Endothelial cell of umbilical vein (primary cell): ENCODE measurements at regions not wholly inside any gene's neighbourhood (a gene's known extent, or its start where the extent isn't known, plus 50 kb on each side); places are given as distances from the start of the nearest gene placed in this dataset.

Source experiments
- BruUV-seq: library from RNA; stranded (reverse); fragments of 400-500 nt; replicated peaks from 2 replicates; lab custom pipeline; 2021; lab: Mats Ljungman, UMichigan
- CTCF ChIA-PET: fragments of 300-600, 350-600 bp; sonication (Branson Sonifier 250); formaldehyde crosslinking; loops from one replicate; lab custom pipeline; 2021; ENCODE audit warnings: antibody characterized with exemption, inconsistent platforms; lab: Charles Lee
- POLR2A ChIA-PET: fragments of 300-600, 350-600 bp; sonication (Branson Sonifier 250); formaldehyde crosslinking; loops from one replicate; lab custom pipeline; 2021; ENCODE audit warnings: antibody characterized with exemption, inconsistent platforms; lab: Charles Lee
- DNase-seq: peaks from one replicate; pipeline ENCODE4 v3.0.0-alpha.2; 2011; ENCODE audit warnings: low read depth, low spot score
- FAIRE-seq: peaks from 2 replicates; lab custom pipeline; 2011; peaks lifted over from hg19 to GRCh38; lab: Jason Lieb, UNC
- H2AFZ ChIP-seq: 2 replicates; pipeline ENCODE4 v1.6.0; 2012; ENCODE audit warnings: low read depth, low read length, control low read depth, inconsistent platforms
- H3K27ac ChIP-seq: 2 replicates; pipeline ENCODE4 v1.5.1; 2011; ENCODE audit warnings: low read depth, mild to moderate bottlenecking, control low read depth, low read length, moderate library complexity; ENCODE audit not compliant: insufficient read depth
- H3K27me3 ChIP-seq, 2 experiments: 2 replicates each; pipeline versions ENCODE4 v1.6.0 to v1.6.1; 2011; ENCODE audit warnings: low read length in 2 of 2, mixed read lengths in 1 of 2; ENCODE audit not compliant: control insufficient read depth in 2 of 2, insufficient read depth in 2 of 2
- H3K36me3 ChIP-seq, 2 experiments: 2 replicates in 1 of 2; 3 replicates in 1 of 2; pipeline ENCODE4 v1.5.1; 2011; ENCODE audit warnings: low read length in 2 of 2, mild to moderate bottlenecking in 1 of 2, moderate library complexity in 1 of 2; ENCODE audit not compliant: control insufficient read depth in 2 of 2, insufficient read depth in 2 of 2; ENCODE audit errors: extremely low read depth in 1 of 2
- H3K4me1 ChIP-seq: 3 replicates; pipeline ENCODE4 v1.5.1; 2011; ENCODE audit warnings: mild to moderate bottlenecking, low read length; ENCODE audit not compliant: control insufficient read depth, insufficient read depth; ENCODE audit errors: extremely low read depth
- H3K4me2 ChIP-seq: 2 replicates; pipeline ENCODE4 v1.6.1; 2011; ENCODE audit warnings: low read length, control low read depth, mixed read lengths; ENCODE audit not compliant: insufficient read depth
- H3K4me3 ChIP-seq, 3 experiments: fragments of 200-600 bp in 1 of 3; sonication (generic), shearing (Covaris generic) in 1 of 3; replicated peaks in 1 of 3; 2 replicates each; pipeline ENCODE4 v1.5.1; 2011 to 2016; ENCODE audit warnings: control low read depth in 3 of 3, low read length in 3 of 3, mild to moderate bottlenecking in 2 of 3, inconsistent platforms in 1 of 3, low read depth in 1 of 3, moderate library complexity in 1 of 3; ENCODE audit not compliant: insufficient read depth in 1 of 3
- H3K79me2 ChIP-seq: 2 replicates; pipeline ENCODE4 v1.6.0; 2012; ENCODE audit warnings: low read length, inconsistent platforms; ENCODE audit not compliant: control insufficient read depth, insufficient read depth
- H3K9ac ChIP-seq: replicated peaks from 2 replicates; pipeline ENCODE3; 2011; ENCODE audit warnings: low read length, control low read depth; ENCODE audit not compliant: insufficient read depth; ENCODE audit errors: extremely low read depth
- H3K9me1 ChIP-seq: replicated peaks from 3 replicates; pipeline ENCODE4 v1.6.0; 2011; ENCODE audit warnings: mild to moderate bottlenecking, low read length; ENCODE audit not compliant: control insufficient read depth, insufficient read depth; ENCODE audit errors: extremely low read depth
- H3K9me3 ChIP-seq: replicated peaks from 2 replicates; pipeline ENCODE4 v1.5.1; 2012; ENCODE audit warnings: low read length, inconsistent platforms; ENCODE audit not compliant: control insufficient read depth, insufficient read depth
- H4K20me1 ChIP-seq: replicated peaks from 2 replicates; pipeline ENCODE3; 2011; ENCODE audit warnings: mild to moderate bottlenecking, low read length; ENCODE audit not compliant: control insufficient read depth, insufficient read depth; ENCODE audit errors: extremely low read depth
- EZH2 ChIP-seq: IDR thresholded peaks from 2 replicates; pipeline ENCODE4 v1.6.1; 2012; ENCODE audit warnings: borderline replicate concordance, low read depth, mild to moderate bottlenecking, moderate library complexity, low read length, inconsistent platforms; ENCODE audit not compliant: severe bottlenecking
- FOS ChIP-seq: IDR thresholded peaks from 2 replicates; pipeline ENCODE4 v1.6.1; 2011; ENCODE audit warnings: mild to moderate bottlenecking, low read length, moderate library complexity, borderline replicate concordance; ENCODE audit not compliant: insufficient read depth
- GATA2 ChIP-seq: IDR thresholded peaks from 2 replicates; pipeline ENCODE4 v1.7.0; 2011; ENCODE audit warnings: low read depth, mild to moderate bottlenecking, moderate library complexity, mixed read lengths, low read length; ENCODE audit not compliant: insufficient read length, insufficient read depth
- JUN ChIP-seq: IDR thresholded peaks from 2 replicates; pipeline ENCODE4 v1.6.1; 2011; ENCODE audit warnings: borderline replicate concordance, low read depth; ENCODE audit not compliant: insufficient read length, insufficient read depth
- MAX ChIP-seq: IDR thresholded peaks from 2 replicates; pipeline ENCODE4 v1.6.1; 2011; ENCODE audit not compliant: insufficient read depth, insufficient read length
- MYC ChIP-seq: IDR thresholded peaks from one replicate; pipeline ENCODE4 v1.6.1; 2011; ENCODE audit warnings: mild to moderate bottlenecking, low read depth, low read length
- POLR2A ChIP-seq: IDR thresholded peaks from 2 replicates; pipeline ENCODE4 v1.6.1; 2012; ENCODE audit warnings: low read depth, mild to moderate bottlenecking, control low read depth, low read length
- POLR2AphosphoS5 ChIP-seq: IDR thresholded peaks from 2 replicates; pipeline ENCODE4 v1.6.1; 2012; ENCODE audit warnings: low read depth, mild to moderate bottlenecking, control low read depth, low read length, moderate library complexity; ENCODE audit not compliant: insufficient read depth
- dilution Hi-C: fragments of 300-500 bp; cut with MboI; formaldehyde crosslinking; loops from one replicate; pipeline ENCODE4 v1.15.0; 2019; ENCODE audit warnings: low sequenced_read_pairs; ENCODE audit not compliant: extremely low pct_ligation_motif_present
- intact Hi-C: fragments of 100-400 bp; cut with micrococcal nuclease; formaldehyde crosslinking; loops from one replicate; pipeline ENCODE4 v1.10.0; 2022
- TF ChIP-seq, protein P1 (sequence below), 2 donors: IDR thresholded peaks; 1 replicate in 1 of 2; 2 replicates in 1 of 2; pipeline ENCODE4 v1.5.1; 2011; ENCODE audit warnings: low read length in 2 of 2, mild to moderate bottlenecking in 2 of 2, moderate library complexity in 2 of 2, control low read depth in 1 of 2, inconsistent platforms in 1 of 2, low read depth in 1 of 2; ENCODE audit not compliant: insufficient read depth in 1 of 2; ENCODE audit errors: extremely low read depth in 1 of 2

DNA sequence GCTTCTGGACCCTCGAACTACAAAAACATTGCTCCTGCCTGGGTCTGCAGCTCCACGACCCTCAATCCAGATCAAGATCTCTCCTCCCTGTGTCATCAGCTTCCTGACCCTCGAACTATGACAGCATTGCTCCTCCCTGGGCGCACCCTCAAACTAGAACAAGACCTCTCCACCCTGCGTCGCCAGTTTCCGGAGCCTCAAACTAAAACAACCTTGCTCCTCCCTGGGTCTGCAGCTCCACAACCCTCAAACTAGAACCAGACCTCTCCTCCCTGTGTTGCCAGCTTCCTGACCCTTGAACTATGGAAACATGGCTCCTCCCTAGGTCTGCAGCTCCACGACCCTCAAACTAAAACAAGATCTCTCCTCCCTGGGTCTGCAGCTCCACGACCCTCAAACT lies 339.7 kb upstream of the SULF2 start:
- Histone ChIP-seq H3K9ac (no peak overlapping the region), H3K9me1 (no peaks in the 10 kb centered on the region), H3K36me3 (no peaks in the 10 kb centered on the region), H3K4me3 (no peak overlapping the region), H3K4me2 (no peak overlapping the region), H2AFZ (no peak overlapping the region), H3K27ac (no peak overlapping the region), H4K20me1 (no peaks in the 10 kb centered on the region), H3K27me3 (no peaks in the 10 kb centered on the region), H3K79me2 (no peaks in the 10 kb centered on the region), H3K9me3 (no peaks in the 10 kb centered on the region), H3K4me1 (no peaks in the 10 kb centered on the region)
- no peak for DNase-seq
- ChIA-PET CTCF (interaction anchor here (0.8 to 1.9 kb wide), 2 partner anchors 160 to 495 kb away, joined by 3 to 7 read pairs; no protein-coding TSS in a partner anchor), POLR2A (no interaction called here)
- BruUV-seq, result no TSS peak
- TF ChIP-seq POLR2AphosphoS5 (no peak), MYC (no peak), GATA2 (no peak), JUN (no peak), EZH2 (no peak), MAX (no peak), FOS (no peak)
- intact Hi-C loops, result no loop called here
- no peak for FAIRE-seq
- dilution Hi-C loops, result no loop called here

DNA sequence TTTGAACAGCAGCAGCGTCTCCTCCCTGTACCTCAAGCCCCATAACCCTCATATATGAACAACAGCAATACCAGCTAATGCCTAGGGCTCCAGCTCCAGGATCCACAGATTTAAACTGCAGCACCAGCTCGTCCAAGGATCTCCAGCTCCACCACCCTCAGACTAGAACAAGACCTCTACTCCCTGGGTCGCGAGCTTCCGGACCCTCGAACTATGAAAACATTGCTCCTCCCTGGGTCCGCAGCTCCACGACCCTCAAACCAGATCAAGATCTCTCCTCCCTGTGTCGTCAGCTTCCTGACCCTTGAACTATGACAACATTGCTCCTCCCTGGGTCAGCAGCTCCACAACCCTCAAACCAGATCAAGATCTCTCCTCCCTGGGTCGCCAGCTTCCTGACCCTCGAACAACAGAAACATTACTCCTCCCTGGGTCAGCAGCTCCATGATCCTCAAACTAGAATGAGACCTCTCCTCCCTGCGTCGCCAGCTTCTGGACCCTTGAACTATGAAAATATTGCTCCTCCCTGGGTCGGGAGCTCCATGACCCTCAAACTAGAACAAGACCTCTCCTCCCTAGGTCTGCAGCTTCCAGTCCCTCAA lies 339.0 kb upstream of the SULF2 start:
- intact Hi-C loops, result no loop called here
- FAIRE-seq (no peak), DNase-seq (no peak)
- no peaks in the 10 kb centered on the region for H3K27me3 ChIP-seq
- H2AFZ ChIP-seq, result no peak overlapping the region
- no peak overlapping the region for H3K27ac ChIP-seq
- dilution Hi-C loops, result no loop called here
- no peaks in the 10 kb centered on the region for H3K36me3 ChIP-seq
- H3K79me2 ChIP-seq, result no peaks in the 10 kb centered on the region
- no TSS peak for BruUV-seq
- TF ChIP-seq EZH2 (no peak), POLR2AphosphoS5 (no peak), MYC (no peak), POLR2A (no peak), JUN (no peak), MAX (no peak), GATA2 (no peak), FOS (no peak)
- TF ChIP-seq, protein P1, sequence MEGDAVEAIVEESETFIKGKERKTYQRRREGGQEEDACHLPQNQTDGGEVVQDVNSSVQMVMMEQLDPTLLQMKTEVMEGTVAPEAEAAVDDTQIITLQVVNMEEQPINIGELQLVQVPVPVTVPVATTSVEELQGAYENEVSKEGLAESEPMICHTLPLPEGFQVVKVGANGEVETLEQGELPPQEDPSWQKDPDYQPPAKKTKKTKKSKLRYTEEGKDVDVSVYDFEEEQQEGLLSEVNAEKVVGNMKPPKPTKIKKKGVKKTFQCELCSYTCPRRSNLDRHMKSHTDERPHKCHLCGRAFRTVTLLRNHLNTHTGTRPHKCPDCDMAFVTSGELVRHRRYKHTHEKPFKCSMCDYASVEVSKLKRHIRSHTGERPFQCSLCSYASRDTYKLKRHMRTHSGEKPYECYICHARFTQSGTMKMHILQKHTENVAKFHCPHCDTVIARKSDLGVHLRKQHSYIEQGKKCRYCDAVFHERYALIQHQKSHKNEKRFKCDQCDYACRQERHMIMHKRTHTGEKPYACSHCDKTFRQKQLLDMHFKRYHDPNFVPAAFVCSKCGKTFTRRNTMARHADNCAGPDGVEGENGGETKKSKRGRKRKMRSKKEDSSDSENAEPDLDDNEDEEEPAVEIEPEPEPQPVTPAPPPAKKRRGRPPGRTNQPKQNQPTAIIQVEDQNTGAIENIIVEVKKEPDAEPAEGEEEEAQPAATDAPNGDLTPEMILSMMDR (IDR thresholded peaks at IDR 0.05; ENCODE audit: extremely low read depth in 1 of 2, insufficient read depth in 1 of 2, low read depth in 1 of 2, low read length in 2 of 2), result no peak
- no peak overlapping the region for H3K9ac ChIP-seq
- no peaks in the 10 kb centered on the region for H3K4me1 ChIP-seq
- H4K20me1 ChIP-seq, result no peaks in the 10 kb centered on the region
- no peak overlapping the region for H3K4me2 ChIP-seq
- ChIA-PET POLR2A (no interaction called here), CTCF (interaction anchor here (0.8 to 1.9 kb wide), 4 partner anchors 160 to 496 kb away, joined by 3 to 7 read pairs (median 3); no protein-coding TSS in a partner anchor)
- no peak overlapping the region for H3K4me3 ChIP-seq
- no peaks in the 10 kb centered on the region for H3K9me1 ChIP-seq
- no peaks in the 10 kb centered on the region for H3K9me3 ChIP-seq
